ENCODE measurements at regions not wholly inside any gene's neighbourhood (a gene's known extent, or its start where the extent isn't known, plus 50 kb on each side); places are given as distances from the start of the nearest gene placed in this dataset.

DNA sequence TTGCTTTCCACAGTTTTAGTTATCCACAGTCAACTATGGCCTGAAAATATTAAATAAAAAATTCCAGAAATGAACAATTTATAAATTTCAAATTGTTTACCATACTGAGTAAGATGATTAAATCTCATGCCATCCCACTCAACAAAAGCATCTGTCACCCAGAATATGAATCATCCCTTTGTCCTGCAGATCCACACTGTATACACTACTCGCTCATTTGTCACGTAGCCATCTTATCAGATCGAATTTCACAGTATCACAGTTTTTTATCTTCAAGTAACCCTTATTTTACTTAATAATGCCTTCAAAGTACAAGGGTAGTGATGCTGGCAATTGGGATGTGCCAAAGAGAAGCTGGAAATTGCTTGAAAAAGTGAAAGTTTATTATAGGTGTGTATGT, 291.8 kb upstream of the LRATD1 start:
- H3K36me3 ChIP-seq, result no peaks in the 10 kb centered on the region
- H3F3A ChIP-seq (ENCODE audit: low read depth), result no peaks in the 10 kb centered on the region
- Mint-ChIP-seq H3K27me3 (ENCODE audit: insufficient read depth, low read depth) (no peaks in the 10 kb centered on the region), H3K27ac (no peak overlapping the region), H3K4me1 (no peaks in the 10 kb centered on the region), H3K9me3 (no peaks in the 10 kb centered on the region), H3K36me3 (no peaks in the 10 kb centered on the region), H3K4me3 (no peak overlapping the region)
- no peaks in the 10 kb centered on the region for H3K79me2 ChIP-seq (ENCODE audit: low read depth)
- H4K20me1 ChIP-seq (ENCODE audit: low read depth), result no peaks in the 10 kb centered on the region
- no peak for DNase-seq (ENCODE audit: low spot score)
- H3K9me3 ChIP-seq (ENCODE audit: low read depth), result peaks cover 4% of the 10 kb centered on the region
- TF ChIP-seq EZH2 (IDR thresholded peaks at IDR 0.05) (no peak), CTCF (IDR thresholded peaks at IDR 0.05) (no peak)
- no peaks in the 10 kb centered on the region for H3K4me1 ChIP-seq
- no peaks in the 10 kb centered on the region for H3K27me3 ChIP-seq
- H3K9ac ChIP-seq, result no peak overlapping the region
- no peak overlapping the region for H3K4me3 ChIP-seq
- H3K4me2 ChIP-seq, result no peak overlapping the region
- no peak overlapping the region for H3K27ac ChIP-seq
- H2AFZ ChIP-seq (replicated peaks), result no peak overlapping the region

- no peak overlapping the region for H3K4me2 ChIP-seq
- TF ChIP-seq CTCF (IDR thresholded peaks at IDR 0.05), result no peak
- no peak for TF ChIP-seq EZH2phosphoT487 (IDR thresholded peaks at IDR 0.05)
- TF ChIP-seq EZH2 (IDR thresholded peaks at IDR 0.05), result no peak
- no peaks in the 10 kb centered on the region for H3F3A ChIP-seq (ENCODE audit: low read depth)
- Mint-ChIP-seq H3K36me3 (no peaks in the 10 kb centered on the region), H3K4me1 (no peaks in the 10 kb centered on the region), H3K4me3 (no peak overlapping the region), H3K27ac (no peak overlapping the region), H3K27me3 (ENCODE audit: insufficient read depth, low read depth) (no peaks in the 10 kb centered on the region), H3K9me3 (no peaks in the 10 kb centered on the region)
- H4K20me1 ChIP-seq (ENCODE audit: low read depth), result no peaks in the 10 kb centered on the region
- no peak overlapping the region for H3K27ac ChIP-seq
- no peak overlapping the region for H3K4me3 ChIP-seq
- no peak overlapping the region for H2AFZ ChIP-seq (replicated peaks)
- peaks cover 4% of the 10 kb centered on the region for H3K9me3 ChIP-seq (ENCODE audit: low read depth)
- H3K27me3 ChIP-seq, result no peaks in the 10 kb centered on the region
- H3K4me1 ChIP-seq, result no peaks in the 10 kb centered on the region
- H3K79me2 ChIP-seq (ENCODE audit: low read depth), result no peaks in the 10 kb centered on the region
- no peak overlapping the region for H3K9ac ChIP-seq
- H3K36me3 ChIP-seq, result no peaks in the 10 kb centered on the region
- no peak for DNase-seq (ENCODE audit: low spot score)
Observed at GRCh38 chr2:14342313-14342712, 290.2 kb upstream of the LRATD1 start.

GRCh38 chr2:14344355-14344754, 288.2 kb upstream of the LRATD1 start:
- H3K4me2 ChIP-seq, result no peak overlapping the region
- no peak overlapping the region for H3K9ac ChIP-seq
- Mint-ChIP-seq H3K4me3 (no peak overlapping the region), H3K27me3 (ENCODE audit: insufficient read depth, low read depth) (no peaks in the 10 kb centered on the region), H3K4me1 (no peaks in the 10 kb centered on the region), H3K27ac (no peak overlapping the region), H3K9me3 (no peaks in the 10 kb centered on the region), H3K36me3 (no peaks in the 10 kb centered on the region)
- DNase-seq (ENCODE audit: low spot score), result no peak
- no peaks in the 10 kb centered on the region for H3K36me3 ChIP-seq
- H3K4me1 ChIP-seq, result no peaks in the 10 kb centered on the region
- H2AFZ ChIP-seq (replicated peaks), result no peak overlapping the region
- no peak overlapping the region for H3K4me3 ChIP-seq
- H3K79me2 ChIP-seq (ENCODE audit: low read depth), result no peaks in the 10 kb centered on the region
- no peaks in the 10 kb centered on the region for H3K27me3 ChIP-seq
- no peaks in the 10 kb centered on the region for H3F3A ChIP-seq (ENCODE audit: low read depth)
- TF ChIP-seq EZH2 (IDR thresholded peaks at IDR 0.05) (no peak), EZH2phosphoT487 (IDR thresholded peaks at IDR 0.05) (no peak), CTCF (IDR thresholded peaks at IDR 0.05) (no peak)
- H4K20me1 ChIP-seq (ENCODE audit: low read depth), result no peaks in the 10 kb centered on the region
- H3K27ac ChIP-seq, result no peak overlapping the region
- no peaks in the 10 kb centered on the region for H3K9me3 ChIP-seq (ENCODE audit: low read depth)

DNA sequence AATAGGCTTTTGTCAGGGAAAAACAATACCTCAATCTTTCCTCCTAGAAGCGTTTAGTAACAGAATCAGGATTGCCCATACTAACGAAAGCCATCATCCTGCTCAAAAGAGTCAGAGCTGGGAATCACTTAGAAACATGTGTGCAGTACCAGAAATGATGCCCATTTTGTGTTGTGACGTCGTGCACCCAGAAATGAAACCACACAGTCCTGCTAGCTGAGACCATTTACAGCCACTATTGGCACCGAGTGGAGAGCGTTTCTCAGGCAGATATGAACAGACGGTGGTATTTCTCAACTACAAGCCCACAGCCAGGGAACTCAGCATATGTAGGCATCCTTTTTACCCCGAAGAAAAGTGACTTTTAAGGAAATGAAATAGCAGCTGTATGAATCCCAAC, 284.3 kb upstream of the LRATD1 start:
- H3K4me1 Mint-ChIP-seq, result no peaks in the 10 kb centered on the region
- H3K4me3 Mint-ChIP-seq, result no peak overlapping the region
- no peaks in the 10 kb centered on the region for H3K36me3 ChIP-seq
- H3K9me3 ChIP-seq (ENCODE audit: low read depth), result no peaks in the 10 kb centered on the region
- no peaks in the 10 kb centered on the region for H3K27me3 ChIP-seq
- H3F3A ChIP-seq (ENCODE audit: low read depth), result no peaks in the 10 kb centered on the region
- H3K4me2 ChIP-seq, result no peak overlapping the region
- H2AFZ ChIP-seq (replicated peaks), result peak overlapping the region; percentile 42
- no peak overlapping the region for H3K27ac ChIP-seq
- no peak overlapping the region for H3K9ac ChIP-seq
- H3K27me3 Mint-ChIP-seq (ENCODE audit: insufficient read depth, low read depth), result no peaks in the 10 kb centered on the region
- no peaks in the 10 kb centered on the region for H4K20me1 ChIP-seq (ENCODE audit: low read depth)
- H3K36me3 Mint-ChIP-seq, result no peaks in the 10 kb centered on the region
- TF ChIP-seq EZH2 (IDR thresholded peaks at IDR 0.05) (no peak), CTCF (IDR thresholded peaks at IDR 0.05) (no peak), EZH2phosphoT487 (IDR thresholded peaks at IDR 0.05) (no peak)
- DNase-seq (ENCODE audit: low spot score), result no peak
- H3K79me2 ChIP-seq (ENCODE audit: low read depth), result no peaks in the 10 kb centered on the region
- no peaks in the 10 kb centered on the region for H3K4me1 ChIP-seq
- H3K27ac Mint-ChIP-seq, result no peak overlapping the region
- no peak overlapping the region for H3K4me3 ChIP-seq
- no peaks in the 10 kb centered on the region for H3K9me3 Mint-ChIP-seq
